GM18909 (cell line): ENCODE measurements at regions not wholly inside any gene's neighbourhood (a gene's known extent, or its start where the extent isn't known, plus 50 kb on each side); places are given as distances from the start of the nearest gene placed in this dataset.

Source experiments
- ATAC-seq: cut with Tn5 transposase; IDR thresholded peaks from one replicate; pipeline ENCODE4 v1.9.1; 2021; ENCODE audit warnings: mild to moderate bottlenecking; ENCODE audit not compliant: unreplicated experiment, poor library complexity

DNA sequence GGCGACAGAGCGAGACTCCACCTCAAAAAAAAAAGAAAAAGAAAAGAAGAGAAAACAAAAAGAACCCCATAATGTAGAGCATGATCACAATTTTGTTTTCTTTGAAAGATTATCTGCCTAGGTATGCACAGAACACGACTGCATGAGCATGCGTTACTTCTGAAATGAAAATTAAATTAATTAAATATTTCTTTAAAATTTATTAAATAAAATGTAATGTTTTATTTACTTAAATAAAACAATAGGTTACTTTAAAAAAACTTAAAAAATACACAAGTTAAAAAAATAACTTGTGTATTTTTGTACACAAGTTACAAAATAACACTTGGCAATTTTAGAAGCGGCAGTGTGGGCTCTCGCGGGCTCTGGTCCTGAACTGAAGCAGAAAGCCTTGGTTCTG lies 107.8 kb downstream of the TFAP2A start:
- ATAC-seq: no peak

- ATAC-seq: no peak
These were observed 109.0 kb downstream of the TFAP2A start for GRCh38 chr6:10305790-10306415.

GRCh38 chr6:10303608-10304506 lies 111.0 kb downstream of the TFAP2A start:
- no peak for ATAC-seq

DNA sequence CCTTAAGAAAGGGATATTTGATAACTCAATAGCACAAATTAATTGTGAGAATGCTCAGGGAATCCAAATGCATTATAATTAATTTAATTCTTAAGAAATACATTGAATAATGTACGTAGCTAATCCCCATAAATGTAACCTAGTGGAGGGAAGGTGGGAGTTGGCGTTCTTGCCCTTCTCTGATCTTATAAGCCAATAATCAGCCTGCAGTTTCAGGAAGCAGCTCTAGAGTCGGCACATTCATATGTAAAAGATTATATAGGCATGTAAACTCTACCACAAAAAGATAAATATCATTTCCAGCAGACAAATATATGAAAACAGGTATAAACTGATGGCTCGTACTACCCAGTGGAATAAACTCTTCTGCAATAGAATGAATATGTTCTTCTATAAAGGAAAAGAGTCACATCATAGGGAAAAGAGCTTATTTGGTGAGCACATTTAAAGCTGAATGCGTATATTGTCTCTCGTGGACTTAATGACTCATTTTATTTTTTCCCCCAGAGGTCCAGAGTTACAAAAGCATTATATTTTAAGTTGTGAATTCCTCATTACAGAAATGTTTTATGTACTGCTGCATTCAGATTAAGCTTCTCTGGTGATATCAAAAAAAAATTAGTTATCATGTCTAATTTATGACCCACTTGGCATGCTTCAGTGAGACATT lies 112.2 kb downstream of the TFAP2A start:
- ATAC-seq: no peak

DNA sequence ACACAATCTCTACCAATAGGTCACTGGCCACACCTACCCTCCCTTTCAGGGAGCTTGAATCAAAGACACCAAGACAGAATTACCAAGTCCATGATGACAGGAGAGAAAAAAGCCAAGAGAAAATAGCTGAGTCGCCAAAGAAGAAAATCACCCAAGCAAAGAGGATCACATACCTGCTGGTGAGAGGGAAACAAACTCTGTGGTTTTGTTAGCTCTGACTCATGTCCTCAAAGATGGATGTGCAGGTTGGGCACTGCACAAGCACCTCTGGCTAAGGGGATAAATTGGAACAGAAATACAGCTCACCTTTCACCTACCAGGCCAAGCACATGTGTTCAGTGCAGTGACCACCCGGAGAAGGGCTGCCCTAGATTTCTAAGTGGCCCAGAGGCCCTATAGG lies 114.8 kb downstream of the TFAP2A start:
- ATAC-seq: peak; percentile 57

DNA sequence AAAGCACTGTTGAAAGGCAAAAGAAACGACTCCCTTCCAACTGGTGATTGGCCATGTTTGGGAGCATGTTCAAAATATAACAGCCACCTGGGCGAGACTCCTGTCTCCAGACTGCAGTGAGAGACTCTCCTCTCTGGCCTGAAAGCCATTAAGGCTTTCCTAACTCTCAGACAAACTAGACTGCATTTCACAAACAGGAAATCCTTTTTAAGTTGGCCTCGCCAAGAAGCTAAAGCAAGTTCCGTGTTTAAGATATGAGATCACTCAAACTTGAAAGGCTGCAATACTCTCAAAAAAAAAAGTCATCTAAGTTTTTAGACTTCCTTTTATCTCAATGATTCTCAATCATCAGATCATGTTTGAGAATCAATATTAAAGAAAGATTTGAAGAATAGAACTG lies 117.0 kb downstream of the TFAP2A start:
- no peak for ATAC-seq

DNA sequence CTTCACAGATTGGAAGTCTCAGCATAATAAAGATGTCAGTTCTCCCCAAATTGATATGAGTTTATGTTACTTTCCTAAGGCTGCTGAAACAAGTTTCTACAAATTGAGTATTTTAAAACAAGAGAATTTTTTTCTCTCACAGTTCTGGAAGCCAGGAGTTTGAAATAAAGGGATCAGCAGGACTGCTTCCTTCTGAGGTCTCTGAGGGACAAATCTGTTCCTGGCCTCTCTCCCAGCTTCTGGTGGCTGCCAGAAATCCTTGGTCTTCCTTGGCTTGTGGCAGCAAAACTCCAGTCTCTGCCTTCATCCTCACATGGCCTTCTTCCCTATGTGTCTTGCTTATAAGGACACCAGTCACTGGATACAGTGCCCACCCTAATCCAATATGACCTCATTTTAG lies 136.1 kb downstream of the TFAP2A start:
- no peak for ATAC-seq

DNA sequence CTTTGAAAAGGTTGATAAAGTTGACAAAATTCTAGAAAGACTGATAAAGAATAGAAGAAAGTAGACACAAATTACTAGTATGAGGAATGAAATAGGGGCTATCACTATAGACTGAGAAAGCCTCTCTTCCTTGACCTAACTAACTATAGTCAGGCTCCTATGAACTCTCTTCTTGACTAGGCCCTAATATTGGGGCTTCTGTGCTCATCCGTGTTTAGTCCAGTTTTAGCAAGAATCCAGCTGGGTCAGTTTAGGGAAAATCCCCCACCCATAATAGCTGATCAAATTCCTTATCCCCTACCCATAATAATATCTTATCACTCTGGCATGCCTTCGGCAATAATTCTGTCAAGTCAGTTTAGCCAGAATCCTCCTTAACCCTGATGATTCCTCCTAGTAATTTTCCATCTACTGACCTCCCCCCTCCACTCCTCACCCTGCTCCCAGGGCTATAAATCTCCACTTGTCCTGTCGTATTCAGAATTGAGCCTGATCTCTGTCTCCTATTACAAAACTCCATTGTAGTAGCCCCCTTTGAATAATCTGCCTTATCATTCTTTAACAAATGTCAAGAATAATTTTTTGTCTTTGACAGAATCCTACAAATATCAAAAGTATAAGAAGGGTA lies 138.1 kb downstream of the TFAP2A start:
- no peak for ATAC-seq

DNA sequence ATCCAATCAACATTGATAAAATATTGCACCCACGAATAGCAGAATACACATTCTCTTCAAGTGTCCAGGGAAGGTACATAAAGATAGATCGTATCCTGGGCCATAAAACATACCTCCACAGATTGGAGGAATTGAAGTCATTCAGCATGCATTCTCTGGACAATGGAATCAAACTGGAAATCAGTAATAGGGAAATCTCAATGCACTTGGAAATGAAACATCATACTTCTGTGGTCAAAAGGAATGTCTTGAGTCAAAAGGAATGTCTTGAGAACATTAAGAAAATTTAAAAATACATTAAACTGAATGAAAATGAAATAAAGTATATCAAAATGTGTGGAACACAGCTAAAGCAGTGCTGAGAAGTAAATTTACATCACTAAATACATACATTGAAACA lies 138.8 kb downstream of the TFAP2A start:
- no peak for ATAC-seq

DNA sequence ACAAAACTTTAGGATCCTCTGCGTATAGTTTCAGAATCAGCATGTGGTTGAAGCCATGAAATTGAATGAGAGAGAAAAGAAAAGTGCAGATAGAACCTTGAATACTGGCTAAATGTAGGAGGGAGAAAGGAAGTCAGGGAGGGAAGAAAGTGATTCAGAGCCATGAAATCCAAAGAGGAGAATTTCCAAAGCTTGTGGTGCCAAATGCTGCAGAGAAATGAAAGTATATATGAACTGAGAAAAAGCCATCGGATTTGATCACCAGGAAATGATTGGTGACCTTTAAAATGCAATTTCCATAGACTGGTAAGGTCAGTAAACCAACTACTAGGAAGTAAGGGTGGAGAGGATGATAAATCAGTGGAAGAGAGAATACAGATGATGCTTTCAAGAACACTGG lies 142.3 kb downstream of the TFAP2A start:
- ATAC-seq: no peak

- ATAC-seq: no peak
These were observed 142.9 kb downstream of the TFAP2A start for GRCh38 chr6:10271982-10272381.

DNA sequence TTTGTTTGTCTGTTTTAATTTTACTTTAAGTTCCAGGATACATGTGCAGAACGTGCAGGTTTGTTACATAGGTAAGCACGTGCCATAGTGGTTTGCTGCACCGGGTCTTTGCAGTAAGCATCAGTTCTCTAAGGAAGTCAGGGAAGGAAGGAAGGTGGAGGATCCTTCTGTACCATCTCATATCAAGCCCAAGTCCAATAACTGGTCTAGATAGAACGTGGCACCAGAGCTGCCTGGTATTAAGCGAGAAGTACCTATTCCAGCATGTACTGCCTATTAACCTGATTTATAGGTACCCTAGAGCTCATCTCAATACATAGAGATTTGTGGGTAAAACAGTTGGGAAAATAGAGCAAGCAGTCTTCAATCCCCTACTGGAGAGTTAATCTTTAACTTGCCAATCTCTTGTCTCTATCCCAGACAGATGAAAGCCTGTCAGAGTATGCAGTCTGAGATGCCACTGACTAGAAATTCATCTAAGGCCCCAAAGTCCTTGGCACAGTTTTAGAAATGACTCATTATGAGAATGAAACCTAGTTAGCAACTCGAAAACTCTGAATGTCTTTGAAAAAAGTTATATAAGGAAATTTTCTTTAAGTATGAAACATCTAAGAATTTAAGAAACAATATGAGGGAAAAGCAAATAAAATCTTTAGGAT lies 144.9 kb downstream of the TFAP2A start:
- ATAC-seq: peak; percentile 82

DNA sequence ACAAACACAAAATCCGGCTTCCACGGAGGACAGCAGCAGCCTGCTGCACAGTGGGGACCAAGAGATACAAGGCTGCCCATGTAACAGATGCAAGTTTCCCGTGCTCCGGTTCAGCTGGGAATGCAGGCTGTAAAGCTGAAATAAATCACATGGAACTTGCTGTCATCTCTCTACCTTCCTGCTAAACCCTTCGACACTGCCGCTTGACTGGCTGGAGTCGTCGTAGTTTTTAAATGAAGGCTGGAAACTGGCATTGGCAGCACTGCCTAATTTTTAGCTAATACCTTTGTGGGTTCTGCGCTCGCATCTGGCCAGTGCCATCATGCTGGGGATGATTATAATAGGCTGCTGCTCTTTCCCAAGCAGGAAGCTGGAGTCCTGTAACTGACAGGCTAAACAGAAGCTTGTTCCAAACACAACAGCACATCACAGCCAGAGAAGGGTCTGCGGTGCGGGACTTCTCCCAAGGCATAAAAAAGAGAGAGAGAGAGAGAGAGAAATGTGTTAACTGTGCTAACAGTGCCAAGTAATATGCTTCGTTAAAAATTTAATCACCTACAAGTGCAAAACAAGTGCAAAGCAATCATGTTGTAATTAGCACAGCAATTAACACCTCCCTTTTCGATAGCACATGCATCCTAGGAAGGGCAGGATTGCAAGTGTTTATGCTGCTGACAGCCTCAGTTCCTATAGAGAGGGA lies 146.1 kb downstream of the TFAP2A start:
- no peak for ATAC-seq

DNA sequence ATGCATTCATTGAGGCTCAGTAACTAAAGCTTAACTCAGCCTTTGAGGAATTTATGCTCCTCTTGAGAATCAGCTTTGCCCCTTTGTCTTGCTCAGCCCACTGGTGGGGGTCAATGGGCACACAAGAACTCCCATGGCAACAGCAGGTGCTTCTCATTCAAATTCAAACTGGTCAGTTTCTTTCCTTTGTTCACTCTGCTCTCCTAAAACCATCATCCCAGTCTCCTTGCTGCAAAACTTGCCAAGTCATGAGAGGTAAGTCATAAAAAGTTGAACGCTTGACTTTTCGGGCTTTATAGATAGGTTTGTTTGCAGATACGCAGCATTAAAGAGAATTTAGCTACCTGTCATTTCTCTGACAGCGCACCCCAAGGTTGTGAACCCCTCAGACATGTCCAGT lies 146.8 kb downstream of the TFAP2A start:
- no peak for ATAC-seq

- ATAC-seq: no peak
These were observed 148.4 kb downstream of the TFAP2A start for GRCh38 chr6:10266462-10266861.

DNA sequence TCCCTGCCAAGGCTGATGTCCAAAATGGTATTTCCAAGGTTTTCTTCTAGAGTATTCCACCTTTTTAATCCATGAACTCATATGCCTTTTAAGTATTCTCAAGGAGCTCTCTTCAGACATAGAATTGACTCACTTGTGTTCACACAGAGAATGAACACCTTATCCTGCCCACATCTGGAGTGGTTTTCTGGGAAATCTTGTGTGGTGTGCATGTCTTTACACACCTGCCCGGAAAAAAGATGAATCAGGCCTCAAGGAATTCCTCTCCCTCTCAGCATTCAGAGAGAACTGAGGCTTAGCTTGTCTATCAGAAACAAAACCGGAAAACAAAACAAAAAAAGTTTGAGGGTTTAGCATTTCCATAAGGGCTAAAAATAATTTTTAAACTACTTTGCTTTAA lies 148.8 kb downstream of the TFAP2A start:
- no peak for ATAC-seq

- no peak for ATAC-seq
These were observed 152.4 kb downstream of the TFAP2A start for GRCh38 chr6:10262505-10262904.

GRCh38 chr6:10259671-10260070 lies 155.2 kb downstream of the TFAP2A start:
- ATAC-seq: no peak

GRCh38 chr6:10258341-10258740 lies 156.5 kb downstream of the TFAP2A start:
- no peak for ATAC-seq
